ENCODE measurements at regions not wholly inside any gene's neighbourhood (a gene's known extent, or its start where the extent isn't known, plus 50 kb on each side); places are given as distances from the start of the nearest gene placed in this dataset.

DNA sequence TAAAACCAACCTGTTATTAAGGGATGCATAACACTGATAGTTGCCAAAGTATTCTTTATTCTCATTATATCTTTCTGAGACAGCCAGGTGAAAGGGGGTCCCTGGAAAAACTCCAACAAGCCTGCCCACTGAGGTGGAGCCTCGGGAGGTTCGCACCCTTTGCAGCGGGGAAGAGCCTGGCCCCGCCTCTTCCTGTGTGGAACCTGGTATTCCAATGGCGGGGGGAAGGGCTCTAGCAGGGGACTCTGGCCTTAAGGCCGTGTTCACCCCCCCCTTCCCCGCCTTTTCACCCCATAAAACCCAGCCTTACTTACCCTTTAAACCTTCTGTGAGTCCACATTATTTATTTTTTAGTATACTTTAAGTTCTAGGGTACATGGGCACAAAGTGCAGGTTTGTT lies 62.4 kb upstream of the PDK4 start:
- TF ChIP-seq, protein P1, sequence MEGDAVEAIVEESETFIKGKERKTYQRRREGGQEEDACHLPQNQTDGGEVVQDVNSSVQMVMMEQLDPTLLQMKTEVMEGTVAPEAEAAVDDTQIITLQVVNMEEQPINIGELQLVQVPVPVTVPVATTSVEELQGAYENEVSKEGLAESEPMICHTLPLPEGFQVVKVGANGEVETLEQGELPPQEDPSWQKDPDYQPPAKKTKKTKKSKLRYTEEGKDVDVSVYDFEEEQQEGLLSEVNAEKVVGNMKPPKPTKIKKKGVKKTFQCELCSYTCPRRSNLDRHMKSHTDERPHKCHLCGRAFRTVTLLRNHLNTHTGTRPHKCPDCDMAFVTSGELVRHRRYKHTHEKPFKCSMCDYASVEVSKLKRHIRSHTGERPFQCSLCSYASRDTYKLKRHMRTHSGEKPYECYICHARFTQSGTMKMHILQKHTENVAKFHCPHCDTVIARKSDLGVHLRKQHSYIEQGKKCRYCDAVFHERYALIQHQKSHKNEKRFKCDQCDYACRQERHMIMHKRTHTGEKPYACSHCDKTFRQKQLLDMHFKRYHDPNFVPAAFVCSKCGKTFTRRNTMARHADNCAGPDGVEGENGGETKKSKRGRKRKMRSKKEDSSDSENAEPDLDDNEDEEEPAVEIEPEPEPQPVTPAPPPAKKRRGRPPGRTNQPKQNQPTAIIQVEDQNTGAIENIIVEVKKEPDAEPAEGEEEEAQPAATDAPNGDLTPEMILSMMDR (IDR thresholded peaks at IDR 0.05): no peak
- no peak for TF ChIP-seq POLR2AphosphoS5 (IDR thresholded peaks at IDR 0.05; ENCODE audit: low read depth, low read length)
- TF ChIP-seq, protein P2, sequence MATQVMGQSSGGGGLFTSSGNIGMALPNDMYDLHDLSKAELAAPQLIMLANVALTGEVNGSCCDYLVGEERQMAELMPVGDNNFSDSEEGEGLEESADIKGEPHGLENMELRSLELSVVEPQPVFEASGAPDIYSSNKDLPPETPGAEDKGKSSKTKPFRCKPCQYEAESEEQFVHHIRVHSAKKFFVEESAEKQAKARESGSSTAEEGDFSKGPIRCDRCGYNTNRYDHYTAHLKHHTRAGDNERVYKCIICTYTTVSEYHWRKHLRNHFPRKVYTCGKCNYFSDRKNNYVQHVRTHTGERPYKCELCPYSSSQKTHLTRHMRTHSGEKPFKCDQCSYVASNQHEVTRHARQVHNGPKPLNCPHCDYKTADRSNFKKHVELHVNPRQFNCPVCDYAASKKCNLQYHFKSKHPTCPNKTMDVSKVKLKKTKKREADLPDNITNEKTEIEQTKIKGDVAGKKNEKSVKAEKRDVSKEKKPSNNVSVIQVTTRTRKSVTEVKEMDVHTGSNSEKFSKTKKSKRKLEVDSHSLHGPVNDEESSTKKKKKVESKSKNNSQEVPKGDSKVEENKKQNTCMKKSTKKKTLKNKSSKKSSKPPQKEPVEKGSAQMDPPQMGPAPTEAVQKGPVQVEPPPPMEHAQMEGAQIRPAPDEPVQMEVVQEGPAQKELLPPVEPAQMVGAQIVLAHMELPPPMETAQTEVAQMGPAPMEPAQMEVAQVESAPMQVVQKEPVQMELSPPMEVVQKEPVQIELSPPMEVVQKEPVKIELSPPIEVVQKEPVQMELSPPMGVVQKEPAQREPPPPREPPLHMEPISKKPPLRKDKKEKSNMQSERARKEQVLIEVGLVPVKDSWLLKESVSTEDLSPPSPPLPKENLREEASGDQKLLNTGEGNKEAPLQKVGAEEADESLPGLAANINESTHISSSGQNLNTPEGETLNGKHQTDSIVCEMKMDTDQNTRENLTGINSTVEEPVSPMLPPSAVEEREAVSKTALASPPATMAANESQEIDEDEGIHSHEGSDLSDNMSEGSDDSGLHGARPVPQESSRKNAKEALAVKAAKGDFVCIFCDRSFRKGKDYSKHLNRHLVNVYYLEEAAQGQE (IDR thresholded peaks at IDR 0.05; ENCODE audit: insufficient read depth in 1 of 2, low read depth in 2 of 2, low read length in 1 of 2): no peak
